NCI-H82 (cell line): ENCODE measurements at regions not wholly inside any gene's neighbourhood (a gene's known extent, or its start where the extent isn't known, plus 50 kb on each side); places are given as distances from the start of the nearest gene placed in this dataset.

Experiments used
- DNase-seq: peaks from one replicate; lab custom pipeline; 2025; lab: John Stamatoyannopoulos, UW

- no peak for DNase-seq
Measured at GRCh38 chr1:29900712-29901111, 664.4 kb downstream of the PTPRU start.

DNA sequence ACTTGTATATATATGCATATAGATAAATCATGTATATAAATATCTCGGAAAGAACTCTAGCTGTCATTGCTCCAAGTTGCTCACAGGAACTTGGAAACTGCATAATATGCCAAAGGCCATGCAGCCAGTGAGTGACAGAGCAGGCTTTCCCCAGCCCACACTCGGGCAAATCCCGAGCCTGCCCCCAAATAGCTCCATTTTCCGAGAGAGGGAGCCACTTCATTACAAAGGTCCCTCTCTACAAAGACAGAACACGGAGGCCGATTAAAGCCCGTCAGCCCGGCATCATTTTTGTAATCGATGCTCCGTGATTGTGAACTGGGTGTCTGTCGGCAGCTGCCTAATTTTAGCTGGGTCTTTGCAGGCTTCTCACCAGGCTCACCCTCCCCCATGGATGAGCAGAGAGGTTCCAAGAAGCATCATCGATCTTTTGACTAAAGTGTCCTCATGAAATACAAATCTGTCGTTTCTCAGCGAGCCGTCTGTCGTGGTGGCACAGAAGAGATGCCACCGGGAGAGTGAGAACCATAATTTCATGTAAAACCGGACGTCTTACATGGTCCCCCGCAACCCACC, 663.9 kb downstream of the PTPRU start:
- DNase-seq: no peak

- no peak for DNase-seq
Measured at GRCh38 chr1:29896791-29897714, 660.7 kb downstream of the PTPRU start.

DNA sequence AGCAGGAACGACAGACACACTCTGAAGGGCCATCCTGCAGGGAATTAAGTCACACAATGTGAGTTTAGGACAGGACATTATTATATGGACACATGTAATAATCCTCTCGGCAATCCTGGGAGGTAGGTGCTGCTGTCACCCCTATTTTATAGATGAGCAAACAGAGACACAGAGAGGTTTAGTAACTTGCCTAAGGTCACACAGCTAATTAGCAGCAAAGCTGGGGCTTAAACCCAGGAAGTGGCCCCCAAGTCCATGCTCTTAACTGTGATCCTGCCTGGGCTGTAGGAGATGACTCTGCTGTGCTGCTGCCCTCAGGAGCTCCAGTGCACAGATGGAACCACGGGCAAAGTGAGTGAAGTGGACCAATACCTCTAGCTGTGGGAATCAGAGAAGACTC, 660.0 kb downstream of the PTPRU start:
- no peak for DNase-seq

GRCh38 chr1:29895201-29895600, 658.9 kb downstream of the PTPRU start:
- no peak for DNase-seq

- DNase-seq: no peak
Measured at GRCh38 chr1:29894311-29894710, 658.0 kb downstream of the PTPRU start.

DNA sequence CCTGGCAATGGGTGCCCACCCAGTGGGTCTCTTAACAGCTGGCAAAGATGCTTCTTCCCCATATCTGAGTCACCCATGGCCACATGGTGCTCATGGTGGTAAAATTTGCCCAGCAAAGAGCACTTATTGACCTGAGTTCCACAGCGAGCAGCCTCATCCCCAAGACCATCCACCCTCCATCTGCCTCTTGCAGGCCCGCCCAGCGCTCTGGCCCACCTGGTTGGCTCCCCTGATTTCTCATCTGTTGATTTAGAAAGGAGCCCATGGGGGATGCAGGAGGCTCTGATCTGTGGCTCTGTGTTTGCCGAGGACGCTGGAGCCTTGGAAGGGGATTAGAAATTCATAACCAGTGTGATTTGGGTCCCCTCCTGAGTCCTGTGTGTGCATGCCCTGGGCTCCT, 657.5 kb downstream of the PTPRU start:
- DNase-seq: no peak

GRCh38 chr1:29893046-29893723, 656.9 kb downstream of the PTPRU start:
- DNase-seq: peak; percentile 62

DNA sequence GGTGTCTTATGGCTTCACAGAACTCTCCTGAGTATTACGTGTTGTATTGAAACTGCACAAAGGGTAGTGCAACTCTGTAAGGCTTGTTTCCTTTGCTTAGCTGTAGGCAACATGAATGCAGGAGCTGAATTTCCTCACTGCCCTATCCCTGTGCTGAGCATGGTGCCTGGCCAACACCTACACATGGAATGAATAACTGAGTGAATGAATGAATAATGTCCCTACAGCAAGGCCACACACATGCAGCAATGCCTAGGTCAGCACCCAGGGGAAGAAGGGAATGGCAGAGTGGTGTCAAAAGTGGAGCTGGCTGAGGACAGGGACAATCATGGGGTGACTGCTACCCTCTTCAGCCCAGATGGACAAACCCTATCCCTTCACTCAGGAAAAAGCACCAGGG, 655.9 kb downstream of the PTPRU start:
- no peak for DNase-seq

DNA sequence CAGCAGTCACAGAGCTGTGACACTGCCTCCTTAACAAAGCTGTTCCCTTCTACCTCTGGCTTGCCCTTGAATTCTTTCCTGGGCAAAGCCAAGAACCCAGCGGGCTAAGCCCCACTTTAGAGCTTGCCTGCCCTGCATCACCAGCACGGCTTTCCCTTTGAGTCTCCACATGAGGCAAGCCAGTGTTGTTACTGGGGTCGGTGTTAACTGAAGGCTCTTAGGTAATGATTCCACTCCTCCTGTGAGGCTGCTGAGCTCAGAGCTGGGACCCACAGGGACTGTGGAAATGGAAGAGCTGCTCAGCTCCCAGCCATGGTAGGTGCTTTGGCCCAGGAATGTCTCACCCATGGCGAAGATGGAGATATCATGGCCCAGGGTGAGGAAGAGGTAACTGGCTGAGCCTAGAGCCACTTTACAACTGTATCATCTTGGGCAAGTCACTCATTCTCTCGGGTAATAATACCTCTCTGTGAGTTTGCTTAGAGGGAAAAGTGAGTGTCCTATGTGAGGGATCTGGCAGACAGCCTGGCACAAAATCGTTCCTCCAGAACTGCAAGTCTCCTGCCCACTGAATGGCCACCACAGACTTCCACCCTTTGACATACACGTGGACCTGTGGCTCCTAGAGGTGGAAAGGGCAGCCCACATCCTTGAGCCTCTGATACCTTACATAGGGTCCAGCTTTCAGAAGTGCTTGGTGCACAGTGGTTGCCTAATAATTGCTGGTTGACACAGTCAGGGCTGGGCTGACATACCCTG, 654.1 kb downstream of the PTPRU start:
- DNase-seq: no peak

DNA sequence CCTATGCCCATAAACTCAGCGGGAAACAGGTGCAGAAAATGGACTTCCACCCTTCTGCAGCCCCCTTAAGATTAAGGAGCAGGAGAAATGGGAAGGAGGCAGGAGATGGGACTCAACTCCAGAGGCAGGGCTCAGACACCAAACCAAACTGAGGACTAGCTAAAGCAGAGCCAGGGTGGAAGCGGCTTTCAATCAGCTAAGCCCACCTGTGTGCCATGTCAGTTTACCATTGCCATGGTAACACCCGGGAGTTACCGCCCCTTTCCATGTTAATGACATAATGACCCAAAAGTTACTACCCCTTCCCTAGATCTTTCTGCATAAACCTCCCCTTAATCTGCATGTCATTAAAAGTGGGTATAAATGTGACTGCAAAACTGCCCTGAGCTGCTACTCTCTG, 653.5 kb downstream of the PTPRU start:
- no peak for DNase-seq

DNA sequence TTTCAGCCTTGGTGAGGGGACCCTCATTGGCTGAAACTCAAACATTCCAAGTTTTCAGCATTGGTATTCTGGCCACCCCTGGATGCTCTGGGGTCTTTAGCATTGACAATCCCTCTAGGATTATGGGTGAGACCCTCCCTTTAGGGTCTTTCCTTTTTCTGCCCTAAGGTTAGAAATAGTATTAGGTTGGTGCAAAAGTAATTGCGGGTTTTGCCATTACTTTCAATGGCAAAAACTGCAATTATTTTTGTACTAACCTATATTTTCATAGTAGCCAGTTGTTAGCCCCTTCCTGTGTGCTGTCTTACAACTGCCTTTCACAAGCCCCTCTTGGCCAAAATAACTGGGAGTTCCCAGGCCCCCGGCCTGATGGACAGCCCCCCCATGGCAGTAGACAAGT, 648.4 kb downstream of the PTPRU start:
- DNase-seq: no peak

DNA sequence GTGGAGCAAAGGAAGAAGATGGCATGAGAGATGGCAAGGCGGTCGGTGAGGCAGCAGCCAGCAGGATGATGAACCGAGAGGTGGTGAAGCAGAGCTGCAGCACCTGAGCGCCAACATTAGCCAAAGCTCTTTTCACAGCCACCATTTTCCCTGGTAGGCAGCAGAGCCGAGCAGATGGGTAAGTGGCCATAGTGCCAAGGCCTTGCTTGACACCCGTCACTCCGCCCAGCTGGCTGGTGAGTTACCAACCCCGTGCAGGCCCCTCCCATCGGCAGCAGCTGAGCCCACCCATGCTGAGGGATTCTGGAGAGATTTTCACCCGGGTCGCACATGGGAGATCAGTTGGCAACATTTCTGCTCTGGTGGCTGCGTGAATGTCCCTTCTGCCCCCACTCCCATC, 647.7 kb downstream of the PTPRU start:
- no peak for DNase-seq

GRCh38 chr1:29883411-29883832, 647.1 kb downstream of the PTPRU start:
- no peak for DNase-seq

GRCh38 chr1:29880556-29880955, 644.2 kb downstream of the PTPRU start:
- DNase-seq: no peak

DNA sequence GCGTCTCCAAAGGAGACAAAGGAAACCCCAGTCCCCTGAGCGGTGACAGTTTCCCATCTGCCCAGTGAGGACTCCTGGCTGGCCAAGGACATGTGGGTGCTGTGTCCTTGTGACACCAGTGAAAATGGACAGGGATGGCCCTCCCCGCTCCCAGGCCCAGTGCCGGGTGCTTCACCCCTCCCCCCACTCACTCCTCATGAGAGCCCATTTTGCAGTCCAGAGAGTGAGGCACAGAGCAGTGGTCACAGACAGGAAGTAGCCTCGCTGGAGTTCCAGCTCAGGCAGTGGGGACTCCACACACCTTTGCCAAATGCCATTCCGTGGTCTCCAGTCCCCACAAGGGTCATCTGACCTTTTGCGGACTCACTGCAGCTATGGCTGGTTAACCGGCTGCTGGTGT, 642.9 kb downstream of the PTPRU start:
- DNase-seq: no peak

GRCh38 chr1:29878501-29878900, 642.2 kb downstream of the PTPRU start:
- DNase-seq: no peak

- DNase-seq: peak; percentile 39
Measured at GRCh38 chr1:29876902-29877301, 640.6 kb downstream of the PTPRU start.

GRCh38 chr1:29876441-29876840, 640.1 kb downstream of the PTPRU start:
- DNase-seq: no peak

GRCh38 chr1:29875557-29876028, 639.3 kb downstream of the PTPRU start:
- no peak for DNase-seq

- no peak for DNase-seq
Measured at GRCh38 chr1:29870621-29871020, 634.3 kb downstream of the PTPRU start.

GRCh38 chr1:29869802-29870201, 633.5 kb downstream of the PTPRU start:
- no peak for DNase-seq
